ENCODE measurements at regions not wholly inside any gene's neighbourhood (a gene's known extent, or its start where the extent isn't known, plus 50 kb on each side); places are given as distances from the start of the nearest gene placed in this dataset.

DNA sequence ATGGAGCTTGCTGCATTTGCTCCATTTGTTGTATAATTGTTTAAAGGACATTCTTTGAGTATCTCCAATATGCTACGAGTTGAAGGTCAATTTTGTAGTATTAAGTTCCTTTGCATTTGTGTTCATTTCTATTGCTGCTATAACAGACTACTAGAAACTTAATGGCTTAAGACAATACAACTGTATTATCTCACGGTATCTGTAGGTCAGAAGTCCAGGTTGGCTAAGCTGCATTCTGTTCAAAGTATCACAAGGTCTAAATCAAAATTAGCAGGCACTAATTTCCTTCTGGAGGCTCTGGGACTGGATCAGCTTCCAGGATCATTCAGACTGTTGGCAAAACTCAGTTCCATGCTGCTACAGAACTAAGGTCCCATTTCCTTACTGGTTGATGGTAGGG is 340.6 kb downstream of the GXYLT1 start:
- no peak for TF ChIP-seq GATA2 (IDR thresholded peaks at IDR 0.05; ENCODE audit: low read depth, low read length)
- TF ChIP-seq GATA3 (IDR thresholded peaks at IDR 0.05; ENCODE audit: low read depth, low read length) = no peak
